Sigmoid colon (tissue), 6 donors: ENCODE measurements at regions not wholly inside any gene's neighbourhood (a gene's known extent, or its start where the extent isn't known, plus 50 kb on each side); places are given as distances from the start of the nearest gene placed in this dataset.

ENCODE experiments used
- DNase-seq: peaks from one replicate; pipeline ENCODE4 v3.0.0-alpha.2; 2019
- H3K27ac ChIP-seq, 4 donors: fragments of 200-600 bp; sonication (generic); one replicate each; pipeline ENCODE4 v1.5.1; 2016 to 2019; ENCODE audit warnings: mild to moderate bottlenecking in 1 of 4
- H3K27me3 ChIP-seq, 3 donors: fragments of 200-600 bp; sonication (generic); one replicate each; pipeline ENCODE4 v1.5.1; 2019; ENCODE audit warnings: mild to moderate bottlenecking in 1 of 3
- H3K36me3 ChIP-seq, 4 donors: fragments of 200-600 bp; sonication (generic); one replicate each; pipeline ENCODE4 v1.5.1; 2016 to 2019
- H3K4me1 ChIP-seq, 4 donors: fragments of 200-600 bp; sonication (generic); one replicate each; pipeline ENCODE4 v1.5.1; 2017 to 2019
- H3K4me3 ChIP-seq, 4 donors: fragments of 200-600 bp; sonication (generic); one replicate each; pipeline ENCODE4 v1.5.1; 2017 to 2019; ENCODE audit warnings: mild to moderate bottlenecking in 2 of 4, moderate library complexity in 1 of 4
- H3K9me3 ChIP-seq, 4 donors: fragments of 200-600 bp in 3 of 4; sonication (generic) in 3 of 4; one replicate each; pipeline versions ENCODE4 v1.5.1 to v1.6.1; 2013 to 2019
- CTCF ChIP-seq, 4 experiments: fragments of 450-650 bp in 3 of 4; fragments of 200-600 bp in 1 of 4; IDR thresholded peaks; one replicate each; pipeline ENCODE4 v1.5.1; 2016 to 2019; ENCODE audit warnings: antibody characterized with exemption in 4 of 4, mild to moderate bottlenecking in 3 of 4, moderate library complexity in 2 of 4
- EP300 ChIP-seq, 4 donors: sonication (generic); formaldehyde crosslinking; IDR thresholded peaks; one replicate each; pipeline ENCODE4 v1.6.1; 2017; ENCODE audit warnings: antibody characterized with exemption in 4 of 4
- POLR2A ChIP-seq, 2 donors: fragments of 450-650 bp; IDR thresholded peaks; one replicate each; pipeline ENCODE4 v1.6.1; 2016; ENCODE audit warnings: antibody characterized with exemption in 2 of 2, mild to moderate bottlenecking in 2 of 2, moderate library complexity in 2 of 2
- POLR2AphosphoS5 ChIP-seq, 4 donors: sonication (generic); formaldehyde crosslinking; IDR thresholded peaks; one replicate each; pipeline ENCODE4 v1.6.1; 2017; ENCODE audit warnings: antibody characterized with exemption in 4 of 4
- WGBS, 2 donors: extraction: QIAGEN DNeasy Blood & Tissue Kit; methylation state at CpG; one replicate each; pipeline ENCODE4 v1.1.7; 2013; 5-methylcytosine and 5-hydroxymethylcytosine counted together
- intact Hi-C: fragments of 100-400 bp; cut with DNase I; formaldehyde crosslinking; loops from one replicate; pipeline ENCODE4 v1.15.1; 2023
- donor health status: healthy with polysubstance abuse.
- donor health status: healthy.

GRCh38 chr5:174433098-174433497 lies 291.3 kb upstream of the MSX2 start:
- 88 to 91% methylated on average over 2 of the region's 2 CpGs for WGBS, 2 donors
- H3K27ac ChIP-seq = no peak overlapping the region
- no peak for TF ChIP-seq CTCF (IDR thresholded peaks at IDR 0.05)
- no peak for TF ChIP-seq POLR2A (IDR thresholded peaks at IDR 0.05)
- no peak for TF ChIP-seq EP300 (IDR thresholded peaks at IDR 0.05)
- no peak for TF ChIP-seq POLR2AphosphoS5 (IDR thresholded peaks at IDR 0.05)
- H3K4me3 ChIP-seq = no peak overlapping the region
- no peaks in the 10 kb centered on the region for H3K36me3 ChIP-seq
- intact Hi-C loops = no loop called here
- no peaks in the 10 kb centered on the region for H3K9me3 ChIP-seq
- no peak for DNase-seq
- H3K27me3 ChIP-seq = peaks cover 0 to 5% (median 0%) of the 10 kb centered on the region in 3 donors
- no peaks in the 10 kb centered on the region for H3K4me1 ChIP-seq

GRCh38 chr5:174436750-174437149 lies 287.6 kb upstream of the MSX2 start:
- intact Hi-C loops = no loop called here

GRCh38 chr5:174444479-174445188 lies 279.7 kb upstream of the MSX2 start:
- H3K9me3 ChIP-seq = no peaks in the 10 kb centered on the region
- peaks cover 0 to 5% (median 0%) of the 10 kb centered on the region in 3 donors for H3K27me3 ChIP-seq
- TF ChIP-seq CTCF (IDR thresholded peaks at IDR 0.05) = no peak
- no peak overlapping the region for H3K4me3 ChIP-seq
- H3K4me1 ChIP-seq = no peaks in the 10 kb centered on the region
- no peaks in the 10 kb centered on the region for H3K36me3 ChIP-seq
- no peak overlapping the region for H3K27ac ChIP-seq
- intact Hi-C loops = no loop called here
- no peak for DNase-seq
- 81 to 85% methylated on average over 7 of the region's 7 CpGs for WGBS, 2 donors

More at GRCh38 chr5:174436750-174437149, 287.6 kb upstream of the MSX2 start:
- H3K9me3 ChIP-seq = no peaks in the 10 kb centered on the region
- no peak for DNase-seq
- WGBS, 2 donors = 67 to 76% methylated on average over 4 of the region's 4 CpGs
- H3K27ac ChIP-seq = no peak overlapping the region
- TF ChIP-seq POLR2A (IDR thresholded peaks at IDR 0.05) = no peak
- TF ChIP-seq EP300 (IDR thresholded peaks at IDR 0.05) = no peak
- TF ChIP-seq POLR2AphosphoS5 (IDR thresholded peaks at IDR 0.05) = no peak
- no peak for TF ChIP-seq CTCF (IDR thresholded peaks at IDR 0.05)
- no peaks in the 10 kb centered on the region for H3K4me1 ChIP-seq
- peaks cover 0 to 5% (median 0%) of the 10 kb centered on the region in 3 donors for H3K27me3 ChIP-seq
- H3K36me3 ChIP-seq = no peaks in the 10 kb centered on the region
- H3K4me3 ChIP-seq = no peak overlapping the region

GRCh38 chr5:174446446-174446845 lies 277.9 kb upstream of the MSX2 start:
- peaks cover 0 to 2% (median 0%) of the 10 kb centered on the region in 4 donors for H3K9me3 ChIP-seq
- no peak for DNase-seq
- no peak for TF ChIP-seq POLR2AphosphoS5 (IDR thresholded peaks at IDR 0.05)
- no peak for TF ChIP-seq EP300 (IDR thresholded peaks at IDR 0.05)
- TF ChIP-seq CTCF (IDR thresholded peaks at IDR 0.05) = no peak
- WGBS, 2 donors = 59 to 72% methylated on average over 6 of the region's 6 CpGs
- intact Hi-C loops = no loop called here
- peaks cover 0 to 5% (median 0%) of the 10 kb centered on the region in 3 donors for H3K27me3 ChIP-seq
- no peak overlapping the region for H3K27ac ChIP-seq
- no peaks in the 10 kb centered on the region for H3K4me1 ChIP-seq
- H3K36me3 ChIP-seq = no peaks in the 10 kb centered on the region
- no peak overlapping the region for H3K4me3 ChIP-seq

- H3K4me1 ChIP-seq = no peaks in the 10 kb centered on the region
- WGBS, 2 donors = 72 to 78% methylated on average over 10 of the region's 10 CpGs
- TF ChIP-seq EP300 (IDR thresholded peaks at IDR 0.05) (no peak), CTCF (IDR thresholded peaks at IDR 0.05) (no peak), POLR2A (IDR thresholded peaks at IDR 0.05) (no peak), POLR2AphosphoS5 (IDR thresholded peaks at IDR 0.05) (no peak)
- intact Hi-C loops = no loop called here
- peaks cover 0 to 5% (median 0%) of the 10 kb centered on the region in 3 donors for H3K27me3 ChIP-seq
- H3K4me3 ChIP-seq = no peak overlapping the region
- peaks cover 0 to 2% (median 0%) of the 10 kb centered on the region in 4 donors for H3K9me3 ChIP-seq
- H3K36me3 ChIP-seq = no peaks in the 10 kb centered on the region
- no peak overlapping the region for H3K27ac ChIP-seq
- DNase-seq = no peak
Measured at GRCh38 chr5:174446988-174447387, 277.4 kb upstream of the MSX2 start.
